Mammary epithelial cell (primary cell): ENCODE measurements at regions not wholly inside any gene's neighbourhood (a gene's known extent, or its start where the extent isn't known, plus 50 kb on each side); places are given as distances from the start of the nearest gene placed in this dataset.

Experiments
- CTCF ChIP-seq, 2 donors: IDR thresholded peaks in 1 of 2; conservative IDR thresholded peaks in 1 of 2; 2 replicates each; pipeline ENCODE4 v1.5.1; 2011 to 2012; ENCODE audit warnings: inconsistent platforms in 2 of 2, low read length in 2 of 2, mild to moderate bottlenecking in 2 of 2, control low read depth in 1 of 2, low read depth in 1 of 2; ENCODE audit not compliant: insufficient read depth in 1 of 2; ENCODE audit errors: extremely low read depth in 1 of 2
- EZH2 ChIP-seq: IDR thresholded peaks from 2 replicates; pipeline ENCODE4 v1.6.1; 2012; ENCODE audit warnings: low read length, inconsistent platforms, borderline replicate concordance

GRCh38 chr7:112882991-112883390, 92.8 kb upstream of the TMEM168 start:
- TF ChIP-seq CTCF (conservative IDR thresholded peaks at IDR 0.05 in 1 of 2, IDR thresholded peaks at IDR 0.05 in 1 of 2; ENCODE audit: extremely low read depth in 1 of 2, insufficient read depth in 1 of 2, low read depth in 1 of 2, low read length in 2 of 2): no peak
- TF ChIP-seq EZH2: no peak
